Astrocyte (in vitro differentiated cells and primary cell): ENCODE measurements at regions not wholly inside any gene's neighbourhood (a gene's known extent, or its start where the extent isn't known, plus 50 kb on each side); places are given as distances from the start of the nearest gene placed in this dataset.

ENCODE experiments used
- DNase-seq: peaks from one replicate; pipeline ENCODE4 v3.0.0-alpha.2; 2010; ENCODE audit warnings: low read depth
- FAIRE-seq: peaks from 2 replicates; lab custom pipeline; 2011; peaks lifted over from hg19 to GRCh38; lab: Jason Lieb, UNC
- H2AFZ ChIP-seq: 2 replicates; pipeline ENCODE4 v1.6.0; 2012; ENCODE audit warnings: low read depth, low read length, inconsistent platforms
- H3K27ac ChIP-seq: 2 replicates; pipeline ENCODE4 v1.5.1; 2011; ENCODE audit warnings: low read depth, low read length, inconsistent platforms
- H3K27me3 ChIP-seq: 2 replicates; pipeline ENCODE4 v1.6.0; 2011; ENCODE audit warnings: low read length, inconsistent platforms; ENCODE audit not compliant: insufficient read depth
- H3K36me3 ChIP-seq: 2 replicates; pipeline ENCODE4 v1.5.1; 2011; ENCODE audit warnings: low read length, inconsistent platforms; ENCODE audit not compliant: insufficient read depth
- H3K4me1 ChIP-seq: 2 replicates; pipeline ENCODE4 v1.5.1; 2011; ENCODE audit warnings: low read length, inconsistent platforms; ENCODE audit not compliant: insufficient read depth
- H3K4me2 ChIP-seq: 2 replicates; pipeline ENCODE4 v1.6.0; 2012; ENCODE audit warnings: low read length, inconsistent platforms
- H3K4me3 ChIP-seq: 2 replicates; pipeline ENCODE4 v1.5.1; 2011; ENCODE audit warnings: low read depth, mild to moderate bottlenecking, low read length, inconsistent platforms; ENCODE audit not compliant: insufficient read depth
- H3K79me2 ChIP-seq: 2 replicates; pipeline ENCODE4 v1.6.0; 2012; ENCODE audit warnings: mild to moderate bottlenecking, low read length, inconsistent platforms; ENCODE audit not compliant: insufficient read depth
- H3K9ac ChIP-seq: 2 replicates; pipeline ENCODE4 v1.6.0; 2012; ENCODE audit warnings: mild to moderate bottlenecking, low read length, inconsistent platforms
- H3K9me3 ChIP-seq: 2 replicates; pipeline ENCODE4 v1.5.1; 2012; ENCODE audit warnings: low read depth, mild to moderate bottlenecking, low read length, inconsistent platforms; ENCODE audit not compliant: insufficient read depth
- H4K20me1 ChIP-seq: 2 replicates; pipeline ENCODE4 v1.6.0; 2012; ENCODE audit warnings: low read length, inconsistent platforms; ENCODE audit not compliant: insufficient read depth
- H3K27ac Mint-ChIP-seq: one replicate; pipeline ENCODE4 v1.8.0; 2021; ENCODE audit warnings: mild to moderate bottlenecking, mixed read lengths; ENCODE audit not compliant: unreplicated experiment
- H3K27me3 Mint-ChIP-seq: one replicate; pipeline ENCODE4 v1.8.0; 2021; ENCODE audit warnings: low read depth, mixed read lengths; ENCODE audit not compliant: unreplicated experiment
- H3K36me3 Mint-ChIP-seq: one replicate; pipeline ENCODE4 v1.8.0; 2021; ENCODE audit warnings: low read depth, mixed read lengths; ENCODE audit not compliant: unreplicated experiment
- H3K4me1 Mint-ChIP-seq: one replicate; pipeline ENCODE4 v1.8.0; 2021; ENCODE audit warnings: low read depth, mixed read lengths; ENCODE audit not compliant: unreplicated experiment
- H3K4me3 Mint-ChIP-seq: one replicate; pipeline ENCODE4 v1.8.0; 2021; ENCODE audit warnings: mild to moderate bottlenecking, moderate library complexity, mixed read lengths; ENCODE audit not compliant: unreplicated experiment
- H3K9me3 Mint-ChIP-seq: one replicate; pipeline ENCODE4 v1.8.0; 2021; ENCODE audit warnings: mild to moderate bottlenecking, mixed read lengths; ENCODE audit not compliant: unreplicated experiment
- EZH2 ChIP-seq: IDR thresholded peaks from 2 replicates; pipeline ENCODE4 v1.6.1; 2012; ENCODE audit warnings: mild to moderate bottlenecking, low read length, inconsistent platforms; ENCODE audit not compliant: insufficient read depth
- TF ChIP-seq, protein P1 (sequence below): IDR thresholded peaks from 2 replicates; pipeline ENCODE4 v1.5.1; 2011; ENCODE audit warnings: low read depth, mild to moderate bottlenecking, inconsistent platforms, low read length, moderate library complexity; ENCODE audit not compliant: insufficient read depth

DNA sequence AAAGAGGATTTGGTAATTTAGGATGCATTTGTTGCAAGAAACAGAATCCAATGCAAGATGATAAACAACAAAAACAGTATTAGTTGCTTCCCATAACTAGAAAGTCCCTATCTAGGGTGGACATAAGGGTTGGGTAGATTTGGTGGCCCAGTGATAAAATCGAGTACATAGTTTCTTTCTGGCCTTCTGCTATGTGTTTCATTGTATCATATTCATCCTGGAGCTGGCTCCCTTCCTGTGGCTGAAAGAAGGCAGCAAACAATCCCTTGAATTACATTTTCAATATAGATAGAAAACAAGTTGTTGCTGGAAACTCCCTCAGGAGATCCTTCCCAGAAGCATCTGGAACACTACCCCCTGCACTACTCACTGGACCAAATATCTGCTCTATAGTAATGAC, 135.1 kb downstream of the ID4 start:
- TF ChIP-seq, protein P1, sequence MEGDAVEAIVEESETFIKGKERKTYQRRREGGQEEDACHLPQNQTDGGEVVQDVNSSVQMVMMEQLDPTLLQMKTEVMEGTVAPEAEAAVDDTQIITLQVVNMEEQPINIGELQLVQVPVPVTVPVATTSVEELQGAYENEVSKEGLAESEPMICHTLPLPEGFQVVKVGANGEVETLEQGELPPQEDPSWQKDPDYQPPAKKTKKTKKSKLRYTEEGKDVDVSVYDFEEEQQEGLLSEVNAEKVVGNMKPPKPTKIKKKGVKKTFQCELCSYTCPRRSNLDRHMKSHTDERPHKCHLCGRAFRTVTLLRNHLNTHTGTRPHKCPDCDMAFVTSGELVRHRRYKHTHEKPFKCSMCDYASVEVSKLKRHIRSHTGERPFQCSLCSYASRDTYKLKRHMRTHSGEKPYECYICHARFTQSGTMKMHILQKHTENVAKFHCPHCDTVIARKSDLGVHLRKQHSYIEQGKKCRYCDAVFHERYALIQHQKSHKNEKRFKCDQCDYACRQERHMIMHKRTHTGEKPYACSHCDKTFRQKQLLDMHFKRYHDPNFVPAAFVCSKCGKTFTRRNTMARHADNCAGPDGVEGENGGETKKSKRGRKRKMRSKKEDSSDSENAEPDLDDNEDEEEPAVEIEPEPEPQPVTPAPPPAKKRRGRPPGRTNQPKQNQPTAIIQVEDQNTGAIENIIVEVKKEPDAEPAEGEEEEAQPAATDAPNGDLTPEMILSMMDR, result no peak
- no peak for TF ChIP-seq EZH2

DNA sequence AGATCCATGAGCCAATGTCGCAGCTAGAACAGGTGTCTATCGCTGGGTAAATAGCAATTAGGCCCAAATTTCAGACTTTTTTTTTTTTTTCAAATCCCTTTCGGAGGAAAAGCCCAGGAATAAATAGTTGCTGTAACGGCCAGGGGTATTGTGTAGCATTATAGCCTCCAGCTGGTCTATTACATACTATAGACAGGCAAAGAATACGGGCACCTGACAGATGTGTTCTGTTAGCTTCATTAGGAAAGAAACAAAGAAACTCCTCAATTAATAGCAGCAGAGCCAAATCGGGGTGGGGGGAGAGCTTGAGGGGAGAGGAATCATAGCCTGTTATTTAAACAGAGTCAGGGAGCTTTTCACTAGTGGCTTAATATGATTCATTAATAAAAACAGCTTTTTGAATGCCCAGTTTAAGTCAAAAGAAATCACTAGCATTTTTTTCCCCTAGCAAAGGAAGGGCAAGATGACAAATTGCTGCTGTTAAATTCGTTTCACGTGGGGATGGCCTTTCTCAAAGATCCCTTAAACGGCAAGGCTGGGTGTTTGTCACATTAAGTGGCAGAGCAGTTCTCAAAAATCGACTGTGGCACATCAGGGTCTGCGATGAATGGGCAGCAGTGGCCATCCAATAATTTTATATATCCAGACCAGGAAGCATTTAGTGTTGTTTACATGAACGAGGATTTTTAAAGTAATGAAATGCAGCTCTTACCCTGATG, 139.4 kb downstream of the ID4 start:
- no peak overlapping the region for H3K9ac ChIP-seq
- no peaks in the 10 kb centered on the region for H3K4me1 Mint-ChIP-seq
- H3K4me3 ChIP-seq, result no peak overlapping the region
- DNase-seq (no peak), FAIRE-seq (no peak)
- H3K9me3 ChIP-seq, result no peaks in the 10 kb centered on the region
- no peak for TF ChIP-seq EZH2
- TF ChIP-seq, protein P1, result no peak
- no peaks in the 10 kb centered on the region for H3K9me3 Mint-ChIP-seq
- no peaks in the 10 kb centered on the region for H3K36me3 ChIP-seq
- H3K27ac Mint-ChIP-seq, result no peak overlapping the region
- no peak overlapping the region for H2AFZ ChIP-seq
- H3K27me3 ChIP-seq, result no peaks in the 10 kb centered on the region
- H3K4me1 ChIP-seq, result no peaks in the 10 kb centered on the region
- H3K4me2 ChIP-seq, result no peak overlapping the region
- no peaks in the 10 kb centered on the region for H3K79me2 ChIP-seq
- no peak overlapping the region for H3K27ac ChIP-seq
- H3K27me3 Mint-ChIP-seq, result no peaks in the 10 kb centered on the region
- no peaks in the 10 kb centered on the region for H4K20me1 ChIP-seq
- no peak overlapping the region for H3K4me3 Mint-ChIP-seq
- H3K36me3 Mint-ChIP-seq, result no peaks in the 10 kb centered on the region

More for the DNA sequence above, 135.1 kb downstream of the ID4 start:
- DNase-seq (no peak), FAIRE-seq (no peak)
- no peak overlapping the region for H3K9ac ChIP-seq
- Mint-ChIP-seq H3K36me3 (no peaks in the 10 kb centered on the region), H3K4me1 (no peaks in the 10 kb centered on the region), H3K4me3 (no peak overlapping the region), H3K27me3 (no peaks in the 10 kb centered on the region), H3K9me3 (no peaks in the 10 kb centered on the region), H3K27ac (no peak overlapping the region)
- H4K20me1 ChIP-seq, result no peaks in the 10 kb centered on the region
- H3K9me3 ChIP-seq, result no peaks in the 10 kb centered on the region
- no peaks in the 10 kb centered on the region for H3K4me1 ChIP-seq
- H3K4me2 ChIP-seq, result no peak overlapping the region
- no peaks in the 10 kb centered on the region for H3K79me2 ChIP-seq
- no peaks in the 10 kb centered on the region for H3K36me3 ChIP-seq
- no peak overlapping the region for H3K27ac ChIP-seq
- H2AFZ ChIP-seq, result no peak overlapping the region
- H3K27me3 ChIP-seq, result no peaks in the 10 kb centered on the region
- no peak overlapping the region for H3K4me3 ChIP-seq

DNA sequence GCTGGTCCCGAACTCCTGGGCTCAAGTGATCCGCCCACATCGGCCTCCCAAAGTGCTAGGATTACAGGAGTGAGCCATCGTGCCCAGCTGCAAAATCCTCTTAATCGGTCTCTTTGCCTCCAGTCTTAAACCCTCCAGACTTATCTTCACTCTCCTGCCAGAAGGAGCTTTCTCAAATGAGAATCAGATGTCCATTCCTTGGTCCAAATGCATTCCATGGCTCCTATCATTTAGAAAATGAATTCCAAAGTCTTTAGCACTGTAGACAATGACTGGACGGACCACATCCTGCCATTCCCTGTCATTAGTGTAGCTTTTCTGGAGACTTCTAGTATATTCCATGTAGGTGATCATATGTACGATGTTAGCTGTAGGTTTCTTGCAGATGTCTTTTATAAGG, 141.9 kb downstream of the ID4 start:
- H3K36me3 Mint-ChIP-seq, result no peaks in the 10 kb centered on the region
- H3K4me3 ChIP-seq, result no peak overlapping the region

More for the DNA sequence above, 141.9 kb downstream of the ID4 start:
- no peak for TF ChIP-seq EZH2
- TF ChIP-seq, protein P1, result no peak
- Mint-ChIP-seq H3K4me1 (no peaks in the 10 kb centered on the region), H3K9me3 (no peaks in the 10 kb centered on the region), H3K27ac (no peak overlapping the region), H3K4me3 (no peak overlapping the region), H3K27me3 (peaks cover 2% of the 10 kb centered on the region)
- H4K20me1 ChIP-seq, result no peaks in the 10 kb centered on the region
- FAIRE-seq (no peak), DNase-seq (no peak)
- H3K27ac ChIP-seq, result no peak overlapping the region
- peaks cover 4% of the 10 kb centered on the region for H3K9me3 ChIP-seq
- no peaks in the 10 kb centered on the region for H3K79me2 ChIP-seq
- no peaks in the 10 kb centered on the region for H3K27me3 ChIP-seq
- no peaks in the 10 kb centered on the region for H3K4me1 ChIP-seq
- H2AFZ ChIP-seq, result no peak overlapping the region
- H3K9ac ChIP-seq, result no peak overlapping the region
- no peaks in the 10 kb centered on the region for H3K36me3 ChIP-seq
- no peak overlapping the region for H3K4me2 ChIP-seq
